PC-3 (cell line): ENCODE measurements at regions not wholly inside any gene's neighbourhood (a gene's known extent, or its start where the extent isn't known, plus 50 kb on each side); places are given as distances from the start of the nearest gene placed in this dataset.

Experiments used
- EZH2 ChIP-seq: fragments of 300-600 bp; sonication (generic); IDR thresholded peaks from one replicate; pipeline ENCODE4 v1.6.1; 2017; ENCODE audit warnings: antibody characterized with exemption, mild to moderate bottlenecking, low read length; ENCODE audit not compliant: unreplicated experiment
- TF ChIP-seq, protein P1 (sequence below): fragments of 300-600 bp; sonication (generic); conservative IDR thresholded peaks from 2 replicates; pipeline ENCODE4 v1.5.1; 2017; ENCODE audit warnings: antibody characterized with exemption, low read depth, mild to moderate bottlenecking, low read length

DNA sequence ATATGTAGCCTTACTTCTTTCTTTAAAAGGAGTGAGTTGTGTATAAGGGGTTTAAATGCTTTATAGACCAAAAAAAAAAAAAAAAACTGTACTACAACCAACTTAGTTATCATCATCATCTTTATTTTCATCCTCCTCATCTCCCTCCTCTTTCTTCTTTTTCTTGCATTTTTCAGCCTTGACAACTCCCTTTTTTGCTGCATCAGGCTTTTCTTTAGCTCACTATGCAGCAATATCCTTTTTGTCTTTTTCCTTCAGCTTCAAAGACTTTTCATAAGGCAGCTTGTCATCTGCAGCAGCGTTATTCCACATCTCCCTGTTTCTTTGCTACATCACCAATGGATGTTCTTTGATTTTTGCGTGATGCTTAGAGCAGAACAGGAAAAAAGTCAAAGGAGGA lies 526.0 kb downstream of the ZNF608 start:
- TF ChIP-seq, protein P1, sequence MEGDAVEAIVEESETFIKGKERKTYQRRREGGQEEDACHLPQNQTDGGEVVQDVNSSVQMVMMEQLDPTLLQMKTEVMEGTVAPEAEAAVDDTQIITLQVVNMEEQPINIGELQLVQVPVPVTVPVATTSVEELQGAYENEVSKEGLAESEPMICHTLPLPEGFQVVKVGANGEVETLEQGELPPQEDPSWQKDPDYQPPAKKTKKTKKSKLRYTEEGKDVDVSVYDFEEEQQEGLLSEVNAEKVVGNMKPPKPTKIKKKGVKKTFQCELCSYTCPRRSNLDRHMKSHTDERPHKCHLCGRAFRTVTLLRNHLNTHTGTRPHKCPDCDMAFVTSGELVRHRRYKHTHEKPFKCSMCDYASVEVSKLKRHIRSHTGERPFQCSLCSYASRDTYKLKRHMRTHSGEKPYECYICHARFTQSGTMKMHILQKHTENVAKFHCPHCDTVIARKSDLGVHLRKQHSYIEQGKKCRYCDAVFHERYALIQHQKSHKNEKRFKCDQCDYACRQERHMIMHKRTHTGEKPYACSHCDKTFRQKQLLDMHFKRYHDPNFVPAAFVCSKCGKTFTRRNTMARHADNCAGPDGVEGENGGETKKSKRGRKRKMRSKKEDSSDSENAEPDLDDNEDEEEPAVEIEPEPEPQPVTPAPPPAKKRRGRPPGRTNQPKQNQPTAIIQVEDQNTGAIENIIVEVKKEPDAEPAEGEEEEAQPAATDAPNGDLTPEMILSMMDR, result no peak
- TF ChIP-seq EZH2, result no peak
